ENCODE measurements at regions not wholly inside any gene's neighbourhood (a gene's known extent, or its start where the extent isn't known, plus 50 kb on each side); places are given as distances from the start of the nearest gene placed in this dataset.

DNA sequence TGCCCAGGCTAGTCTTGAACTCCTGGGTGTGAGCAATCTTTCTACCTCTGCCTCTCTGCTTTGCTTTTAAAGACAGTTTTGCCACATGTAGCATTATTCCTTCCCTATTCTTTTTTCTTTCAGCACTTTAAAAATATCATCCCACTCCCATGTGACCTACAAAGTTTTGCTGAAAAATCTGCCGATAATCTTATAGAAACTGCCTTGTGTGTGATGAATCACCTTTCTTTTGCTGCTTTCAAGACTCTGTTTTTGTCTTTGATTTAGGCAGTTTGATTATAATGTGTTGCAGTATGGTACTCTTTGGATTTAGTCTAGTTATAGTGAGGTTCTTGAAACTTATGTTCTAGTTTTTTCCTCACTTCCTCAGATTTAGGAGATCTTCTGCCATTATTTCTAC is 142.0 kb upstream of the KIF2B start:
- Mint-ChIP-seq H3K27me3 (ENCODE audit: insufficient read depth, low read depth, poor library complexity) (no peaks in the 10 kb centered on the region), H3K27ac (no peak overlapping the region), H3K9me3 (peaks cover 24% of the 10 kb centered on the region), H3K4me1 (peaks cover 3% of the 10 kb centered on the region; the same call in 2 of the 3 replicates), H3K4me3 (no peak overlapping the region), H3K36me3 (ENCODE audit: low read depth) (peaks cover 12% of the 10 kb centered on the region)
- TF ChIP-seq EZH2 (IDR thresholded peaks at IDR 0.05; ENCODE audit: low read depth, unreplicated experiment): no peak
- no peak for TF ChIP-seq NANOG (IDR thresholded peaks at IDR 0.05; ENCODE audit: borderline replicate concordance)
- TF ChIP-seq ZNF114 (CRISPR knock-in tag; IDR thresholded peaks at IDR 0.05): no peak
- no peak for TF ChIP-seq CREB1 (CRISPR knock-in tag; IDR thresholded peaks at IDR 0.05; ENCODE audit: low read depth)
- TF ChIP-seq EZH2phosphoT487 (IDR thresholded peaks at IDR 0.05; ENCODE audit: unreplicated experiment): no peak
- no peak for TF ChIP-seq STAT1 (IDR thresholded peaks at IDR 0.05; ENCODE audit: unreplicated experiment)
- TF ChIP-seq, protein P1, sequence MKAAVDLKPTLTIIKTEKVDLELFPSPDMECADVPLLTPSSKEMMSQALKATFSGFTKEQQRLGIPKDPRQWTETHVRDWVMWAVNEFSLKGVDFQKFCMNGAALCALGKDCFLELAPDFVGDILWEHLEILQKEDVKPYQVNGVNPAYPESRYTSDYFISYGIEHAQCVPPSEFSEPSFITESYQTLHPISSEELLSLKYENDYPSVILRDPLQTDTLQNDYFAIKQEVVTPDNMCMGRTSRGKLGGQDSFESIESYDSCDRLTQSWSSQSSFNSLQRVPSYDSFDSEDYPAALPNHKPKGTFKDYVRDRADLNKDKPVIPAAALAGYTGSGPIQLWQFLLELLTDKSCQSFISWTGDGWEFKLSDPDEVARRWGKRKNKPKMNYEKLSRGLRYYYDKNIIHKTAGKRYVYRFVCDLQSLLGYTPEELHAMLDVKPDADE (IDR thresholded peaks at IDR 0.05): no peak
- TF ChIP-seq, protein P2, sequence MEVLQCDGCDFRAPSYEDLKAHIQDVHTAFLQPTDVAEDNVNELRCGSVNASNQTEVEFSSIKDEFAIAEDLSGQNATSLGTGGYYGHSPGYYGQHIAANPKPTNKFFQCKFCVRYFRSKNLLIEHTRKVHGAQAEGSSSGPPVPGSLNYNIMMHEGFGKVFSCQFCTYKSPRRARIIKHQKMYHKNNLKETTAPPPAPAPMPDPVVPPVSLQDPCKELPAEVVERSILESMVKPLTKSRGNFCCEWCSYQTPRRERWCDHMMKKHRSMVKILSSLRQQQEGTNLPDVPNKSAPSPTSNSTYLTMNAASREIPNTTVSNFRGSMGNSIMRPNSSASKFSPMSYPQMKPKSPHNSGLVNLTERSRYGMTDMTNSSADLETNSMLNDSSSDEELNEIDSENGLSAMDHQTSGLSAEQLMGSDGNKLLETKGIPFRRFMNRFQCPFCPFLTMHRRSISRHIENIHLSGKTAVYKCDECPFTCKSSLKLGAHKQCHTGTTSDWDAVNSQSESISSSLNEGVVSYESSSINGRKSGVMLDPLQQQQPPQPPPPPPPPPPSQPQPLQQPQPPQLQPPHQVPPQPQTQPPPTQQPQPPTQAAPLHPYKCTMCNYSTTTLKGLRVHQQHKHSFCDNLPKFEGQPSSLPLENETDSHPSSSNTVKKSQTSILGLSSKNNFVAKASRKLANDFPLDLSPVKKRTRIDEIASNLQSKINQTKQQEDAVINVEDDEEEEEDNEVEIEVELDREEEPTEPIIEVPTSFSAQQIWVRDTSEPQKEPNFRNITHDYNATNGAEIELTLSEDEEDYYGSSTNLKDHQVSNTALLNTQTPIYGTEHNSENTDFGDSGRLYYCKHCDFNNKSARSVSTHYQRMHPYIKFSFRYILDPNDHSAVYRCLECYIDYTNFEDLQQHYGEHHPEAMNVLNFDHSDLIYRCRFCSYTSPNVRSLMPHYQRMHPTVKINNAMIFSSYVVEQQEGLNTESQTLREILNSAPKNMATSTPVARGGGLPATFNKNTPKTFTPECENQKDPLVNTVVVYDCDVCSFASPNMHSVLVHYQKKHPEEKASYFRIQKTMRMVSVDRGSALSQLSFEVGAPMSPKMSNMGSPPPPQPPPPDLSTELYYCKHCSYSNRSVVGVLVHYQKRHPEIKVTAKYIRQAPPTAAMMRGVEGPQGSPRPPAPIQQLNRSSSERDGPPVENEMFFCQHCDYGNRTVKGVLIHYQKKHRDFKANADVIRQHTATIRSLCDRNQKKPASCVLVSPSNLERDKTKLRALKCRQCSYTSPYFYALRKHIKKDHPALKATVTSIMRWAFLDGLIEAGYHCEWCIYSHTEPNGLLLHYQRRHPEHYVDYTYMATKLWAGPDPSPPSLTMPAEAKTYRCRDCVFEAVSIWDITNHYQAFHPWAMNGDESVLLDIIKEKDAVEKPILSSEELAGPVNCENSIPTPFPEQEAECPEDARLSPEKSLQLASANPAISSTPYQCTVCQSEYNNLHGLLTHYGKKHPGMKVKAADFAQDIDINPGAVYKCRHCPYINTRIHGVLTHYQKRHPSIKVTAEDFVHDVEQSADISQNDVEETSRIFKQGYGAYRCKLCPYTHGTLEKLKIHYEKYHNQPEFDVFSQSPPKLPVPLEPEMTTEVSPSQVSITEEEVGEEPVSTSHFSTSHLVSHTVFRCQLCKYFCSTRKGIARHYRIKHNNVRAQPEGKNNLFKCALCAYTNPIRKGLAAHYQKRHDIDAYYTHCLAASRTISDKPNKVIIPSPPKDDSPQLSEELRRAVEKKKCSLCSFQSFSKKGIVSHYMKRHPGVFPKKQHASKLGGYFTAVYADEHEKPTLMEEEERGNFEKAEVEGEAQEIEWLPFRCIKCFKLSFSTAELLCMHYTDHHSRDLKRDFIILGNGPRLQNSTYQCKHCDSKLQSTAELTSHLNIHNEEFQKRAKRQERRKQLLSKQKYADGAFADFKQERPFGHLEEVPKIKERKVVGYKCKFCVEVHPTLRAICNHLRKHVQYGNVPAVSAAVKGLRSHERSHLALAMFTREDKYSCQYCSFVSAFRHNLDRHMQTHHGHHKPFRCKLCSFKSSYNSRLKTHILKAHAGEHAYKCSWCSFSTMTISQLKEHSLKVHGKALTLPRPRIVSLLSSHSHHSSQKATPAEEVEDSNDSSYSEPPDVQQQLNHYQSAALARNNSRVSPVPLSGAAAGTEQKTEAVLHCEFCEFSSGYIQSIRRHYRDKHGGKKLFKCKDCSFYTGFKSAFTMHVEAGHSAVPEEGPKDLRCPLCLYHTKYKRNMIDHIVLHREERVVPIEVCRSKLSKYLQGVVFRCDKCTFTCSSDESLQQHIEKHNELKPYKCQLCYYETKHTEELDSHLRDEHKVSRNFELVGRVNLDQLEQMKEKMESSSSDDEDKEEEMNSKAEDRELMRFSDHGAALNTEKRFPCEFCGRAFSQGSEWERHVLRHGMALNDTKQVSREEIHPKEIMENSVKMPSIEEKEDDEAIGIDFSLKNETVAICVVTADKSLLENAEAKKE (CRISPR knock-in tag; IDR thresholded peaks at IDR 0.05): no peak
- TF ChIP-seq, protein P3, sequence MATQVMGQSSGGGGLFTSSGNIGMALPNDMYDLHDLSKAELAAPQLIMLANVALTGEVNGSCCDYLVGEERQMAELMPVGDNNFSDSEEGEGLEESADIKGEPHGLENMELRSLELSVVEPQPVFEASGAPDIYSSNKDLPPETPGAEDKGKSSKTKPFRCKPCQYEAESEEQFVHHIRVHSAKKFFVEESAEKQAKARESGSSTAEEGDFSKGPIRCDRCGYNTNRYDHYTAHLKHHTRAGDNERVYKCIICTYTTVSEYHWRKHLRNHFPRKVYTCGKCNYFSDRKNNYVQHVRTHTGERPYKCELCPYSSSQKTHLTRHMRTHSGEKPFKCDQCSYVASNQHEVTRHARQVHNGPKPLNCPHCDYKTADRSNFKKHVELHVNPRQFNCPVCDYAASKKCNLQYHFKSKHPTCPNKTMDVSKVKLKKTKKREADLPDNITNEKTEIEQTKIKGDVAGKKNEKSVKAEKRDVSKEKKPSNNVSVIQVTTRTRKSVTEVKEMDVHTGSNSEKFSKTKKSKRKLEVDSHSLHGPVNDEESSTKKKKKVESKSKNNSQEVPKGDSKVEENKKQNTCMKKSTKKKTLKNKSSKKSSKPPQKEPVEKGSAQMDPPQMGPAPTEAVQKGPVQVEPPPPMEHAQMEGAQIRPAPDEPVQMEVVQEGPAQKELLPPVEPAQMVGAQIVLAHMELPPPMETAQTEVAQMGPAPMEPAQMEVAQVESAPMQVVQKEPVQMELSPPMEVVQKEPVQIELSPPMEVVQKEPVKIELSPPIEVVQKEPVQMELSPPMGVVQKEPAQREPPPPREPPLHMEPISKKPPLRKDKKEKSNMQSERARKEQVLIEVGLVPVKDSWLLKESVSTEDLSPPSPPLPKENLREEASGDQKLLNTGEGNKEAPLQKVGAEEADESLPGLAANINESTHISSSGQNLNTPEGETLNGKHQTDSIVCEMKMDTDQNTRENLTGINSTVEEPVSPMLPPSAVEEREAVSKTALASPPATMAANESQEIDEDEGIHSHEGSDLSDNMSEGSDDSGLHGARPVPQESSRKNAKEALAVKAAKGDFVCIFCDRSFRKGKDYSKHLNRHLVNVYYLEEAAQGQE (IDR thresholded peaks at IDR 0.05; ENCODE audit: unreplicated experiment): no peak
- no peak for TF ChIP-seq JUNB (IDR thresholded peaks at IDR 0.05; ENCODE audit: unreplicated experiment)
- TF ChIP-seq POLR2AphosphoS5 (IDR thresholded peaks at IDR 0.05; ENCODE audit: low read depth): no peak
- TF ChIP-seq ZNF331 (CRISPR knock-in tag; IDR thresholded peaks at IDR 0.05; ENCODE audit: low read depth): no peak
- TF ChIP-seq, protein P4, sequence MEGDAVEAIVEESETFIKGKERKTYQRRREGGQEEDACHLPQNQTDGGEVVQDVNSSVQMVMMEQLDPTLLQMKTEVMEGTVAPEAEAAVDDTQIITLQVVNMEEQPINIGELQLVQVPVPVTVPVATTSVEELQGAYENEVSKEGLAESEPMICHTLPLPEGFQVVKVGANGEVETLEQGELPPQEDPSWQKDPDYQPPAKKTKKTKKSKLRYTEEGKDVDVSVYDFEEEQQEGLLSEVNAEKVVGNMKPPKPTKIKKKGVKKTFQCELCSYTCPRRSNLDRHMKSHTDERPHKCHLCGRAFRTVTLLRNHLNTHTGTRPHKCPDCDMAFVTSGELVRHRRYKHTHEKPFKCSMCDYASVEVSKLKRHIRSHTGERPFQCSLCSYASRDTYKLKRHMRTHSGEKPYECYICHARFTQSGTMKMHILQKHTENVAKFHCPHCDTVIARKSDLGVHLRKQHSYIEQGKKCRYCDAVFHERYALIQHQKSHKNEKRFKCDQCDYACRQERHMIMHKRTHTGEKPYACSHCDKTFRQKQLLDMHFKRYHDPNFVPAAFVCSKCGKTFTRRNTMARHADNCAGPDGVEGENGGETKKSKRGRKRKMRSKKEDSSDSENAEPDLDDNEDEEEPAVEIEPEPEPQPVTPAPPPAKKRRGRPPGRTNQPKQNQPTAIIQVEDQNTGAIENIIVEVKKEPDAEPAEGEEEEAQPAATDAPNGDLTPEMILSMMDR (conservative IDR thresholded peaks at IDR 0.05; ENCODE audit: low read depth in 2 of 2): no peak
- Histone ChIP-seq H3K4me3 (no peak overlapping the region), H3K36me3 (ENCODE audit: insufficient read depth) (0 out of 2 replicates have a peak, but pooled peaks cover 6% of the 10 kb centered on the region), H3K4me1 (ENCODE audit: insufficient read depth) (no peaks in the 10 kb centered on the region; the same call in 1 of the 2 replicates), H3K27me3 (ENCODE audit: insufficient read depth) (no peaks in the 10 kb centered on the region), H4K20me1 (replicated peaks; ENCODE audit: insufficient read depth) (no peaks in the 10 kb centered on the region), H3F3A (replicated peaks; ENCODE audit: low read depth) (no peaks in the 10 kb centered on the region), H3K4me2 (no peak overlapping the region), H3K79me2 (replicated peaks; ENCODE audit: insufficient read depth) (no peaks in the 10 kb centered on the region), H3K9me2 (ENCODE audit: insufficient read depth) (0 out of 2 replicates have a peak, but pooled peaks cover 2% of the 10 kb centered on the region), H3K27ac (ENCODE audit: low read depth) (no peak overlapping the region), H2AFZ (no peak overlapping the region)
- DNase-seq (ENCODE audit: low spot score): no peak
- no peak for ATAC-seq

Data from GM23338 (cell line).